ENCODE measurements at regions not wholly inside any gene's neighbourhood (a gene's known extent, or its start where the extent isn't known, plus 50 kb on each side); places are given as distances from the start of the nearest gene placed in this dataset.

- H3K4me1 Mint-ChIP-seq = no peaks in the 10 kb centered on the region
- H3K4me3 Mint-ChIP-seq = no peak overlapping the region
- no peaks in the 10 kb centered on the region for H3K9me3 ChIP-seq (ENCODE audit: low read depth)
- H3K4me1 ChIP-seq = no peaks in the 10 kb centered on the region
- H3K27me3 ChIP-seq = no peaks in the 10 kb centered on the region
- no peaks in the 10 kb centered on the region for H4K20me1 ChIP-seq (ENCODE audit: low read depth)
- H3K79me2 ChIP-seq (ENCODE audit: low read depth) = no peaks in the 10 kb centered on the region
- no peak overlapping the region for H3K27ac Mint-ChIP-seq
- no peak overlapping the region for H3K27ac ChIP-seq
- no peaks in the 10 kb centered on the region for H3K36me3 ChIP-seq
- H3K36me3 Mint-ChIP-seq = no peaks in the 10 kb centered on the region
- no peak overlapping the region for H3K4me3 ChIP-seq
- no peaks in the 10 kb centered on the region for H3K9me3 Mint-ChIP-seq
- H3K9ac ChIP-seq = no peak overlapping the region
- H3K27me3 Mint-ChIP-seq (ENCODE audit: insufficient read depth, low read depth) = peaks cover 13% of the 10 kb centered on the region
- DNase-seq (ENCODE audit: low spot score) = no peak
- H2AFZ ChIP-seq (replicated peaks) = no peak overlapping the region
- no peak for TF ChIP-seq EZH2 (IDR thresholded peaks at IDR 0.05)
- TF ChIP-seq EZH2phosphoT487 (IDR thresholded peaks at IDR 0.05) = no peak
- TF ChIP-seq, protein P1, sequence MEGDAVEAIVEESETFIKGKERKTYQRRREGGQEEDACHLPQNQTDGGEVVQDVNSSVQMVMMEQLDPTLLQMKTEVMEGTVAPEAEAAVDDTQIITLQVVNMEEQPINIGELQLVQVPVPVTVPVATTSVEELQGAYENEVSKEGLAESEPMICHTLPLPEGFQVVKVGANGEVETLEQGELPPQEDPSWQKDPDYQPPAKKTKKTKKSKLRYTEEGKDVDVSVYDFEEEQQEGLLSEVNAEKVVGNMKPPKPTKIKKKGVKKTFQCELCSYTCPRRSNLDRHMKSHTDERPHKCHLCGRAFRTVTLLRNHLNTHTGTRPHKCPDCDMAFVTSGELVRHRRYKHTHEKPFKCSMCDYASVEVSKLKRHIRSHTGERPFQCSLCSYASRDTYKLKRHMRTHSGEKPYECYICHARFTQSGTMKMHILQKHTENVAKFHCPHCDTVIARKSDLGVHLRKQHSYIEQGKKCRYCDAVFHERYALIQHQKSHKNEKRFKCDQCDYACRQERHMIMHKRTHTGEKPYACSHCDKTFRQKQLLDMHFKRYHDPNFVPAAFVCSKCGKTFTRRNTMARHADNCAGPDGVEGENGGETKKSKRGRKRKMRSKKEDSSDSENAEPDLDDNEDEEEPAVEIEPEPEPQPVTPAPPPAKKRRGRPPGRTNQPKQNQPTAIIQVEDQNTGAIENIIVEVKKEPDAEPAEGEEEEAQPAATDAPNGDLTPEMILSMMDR (IDR thresholded peaks at IDR 0.05) = no peak
- no peaks in the 10 kb centered on the region for H3F3A ChIP-seq (ENCODE audit: low read depth)
- no peak overlapping the region for H3K4me2 ChIP-seq
Measured at GRCh38 chr1:30135698-30136097, 587.7 kb downstream of the MATN1 start.

- Histone ChIP-seq H3K4me3 (no peak overlapping the region), H3F3A (ENCODE audit: low read depth) (no peaks in the 10 kb centered on the region), H3K27me3 (no peaks in the 10 kb centered on the region), H2AFZ (replicated peaks) (no peak overlapping the region), H3K36me3 (no peaks in the 10 kb centered on the region), H3K27ac (no peak overlapping the region), H3K79me2 (ENCODE audit: low read depth) (no peaks in the 10 kb centered on the region), H3K9ac (no peak overlapping the region), H3K4me1 (no peaks in the 10 kb centered on the region), H4K20me1 (ENCODE audit: low read depth) (no peaks in the 10 kb centered on the region), H3K4me2 (no peak overlapping the region), H3K9me3 (ENCODE audit: low read depth) (no peaks in the 10 kb centered on the region)
- Mint-ChIP-seq H3K36me3 (no peaks in the 10 kb centered on the region), H3K27me3 (ENCODE audit: insufficient read depth, low read depth) (peaks cover 12% of the 10 kb centered on the region), H3K4me1 (no peaks in the 10 kb centered on the region), H3K4me3 (no peak overlapping the region), H3K27ac (no peak overlapping the region), H3K9me3 (no peaks in the 10 kb centered on the region)
- TF ChIP-seq, protein P1 (IDR thresholded peaks at IDR 0.05) = no peak
- no peak for TF ChIP-seq EZH2 (IDR thresholded peaks at IDR 0.05)
- no peak for DNase-seq (ENCODE audit: low spot score)
Measured at GRCh38 chr1:30134466-30135217, 588.7 kb downstream of the MATN1 start.

DNA sequence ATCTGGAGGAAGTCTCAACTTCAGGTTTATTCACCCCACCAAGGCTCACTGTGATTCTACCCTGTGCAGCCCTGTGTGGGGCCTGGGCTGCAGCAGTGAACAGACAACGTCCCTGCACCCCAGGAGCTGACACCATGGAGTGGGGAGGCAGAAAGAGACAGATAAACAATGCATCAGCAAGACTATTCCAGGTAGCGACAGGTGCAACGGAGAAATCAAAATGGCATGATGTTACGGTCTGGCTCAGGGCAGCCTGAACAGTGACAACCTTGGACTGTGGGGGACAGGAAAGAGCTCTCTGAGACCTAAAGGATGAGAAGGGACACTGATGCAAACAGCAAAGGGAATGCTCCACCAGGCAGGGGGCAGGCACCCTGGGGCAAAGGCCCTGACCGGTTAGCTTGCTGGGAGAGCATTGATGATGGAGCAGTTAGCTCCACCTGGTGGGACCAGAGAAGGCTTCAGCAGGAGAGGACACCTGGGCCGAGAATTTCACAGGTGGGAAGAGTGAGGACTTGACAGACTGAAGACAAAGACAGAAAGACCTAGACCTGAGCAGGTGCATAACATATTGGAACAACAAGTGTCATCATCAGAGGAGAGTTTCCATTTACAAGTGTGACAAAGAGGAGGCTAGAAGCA lies 589.9 kb downstream of the MATN1 start:
- H3K79me2 ChIP-seq (ENCODE audit: low read depth) = no peaks in the 10 kb centered on the region
- no peak overlapping the region for H3K4me3 ChIP-seq
- H3K36me3 Mint-ChIP-seq = no peaks in the 10 kb centered on the region
- H3F3A ChIP-seq (ENCODE audit: low read depth) = no peaks in the 10 kb centered on the region
- no peak overlapping the region for H3K4me3 Mint-ChIP-seq
- TF ChIP-seq, protein P1 (IDR thresholded peaks at IDR 0.05) = no peak
- TF ChIP-seq EZH2phosphoT487 (IDR thresholded peaks at IDR 0.05) (no peak), EZH2 (IDR thresholded peaks at IDR 0.05) (no peak)
- no peak overlapping the region for H3K27ac ChIP-seq
- no peak overlapping the region for H3K9ac ChIP-seq
- no peak overlapping the region for H3K27ac Mint-ChIP-seq
- no peaks in the 10 kb centered on the region for H4K20me1 ChIP-seq (ENCODE audit: low read depth)
- no peak overlapping the region for H3K4me2 ChIP-seq
- no peaks in the 10 kb centered on the region for H3K9me3 Mint-ChIP-seq
- no peaks in the 10 kb centered on the region for H3K27me3 ChIP-seq
- DNase-seq (ENCODE audit: low spot score) = no peak
- H3K36me3 ChIP-seq = no peaks in the 10 kb centered on the region
- no peaks in the 10 kb centered on the region for H3K4me1 Mint-ChIP-seq
- peaks cover 11% of the 10 kb centered on the region for H3K27me3 Mint-ChIP-seq (ENCODE audit: insufficient read depth, low read depth)
- H3K9me3 ChIP-seq (ENCODE audit: low read depth) = no peaks in the 10 kb centered on the region
- no peak overlapping the region for H2AFZ ChIP-seq (replicated peaks)
- no peaks in the 10 kb centered on the region for H3K4me1 ChIP-seq

Measured in neural progenitor cell (in vitro differentiated cells).